ENCODE measurements at regions not wholly inside any gene's neighbourhood (a gene's known extent, or its start where the extent isn't known, plus 50 kb on each side); places are given as distances from the start of the nearest gene placed in this dataset.

DNA sequence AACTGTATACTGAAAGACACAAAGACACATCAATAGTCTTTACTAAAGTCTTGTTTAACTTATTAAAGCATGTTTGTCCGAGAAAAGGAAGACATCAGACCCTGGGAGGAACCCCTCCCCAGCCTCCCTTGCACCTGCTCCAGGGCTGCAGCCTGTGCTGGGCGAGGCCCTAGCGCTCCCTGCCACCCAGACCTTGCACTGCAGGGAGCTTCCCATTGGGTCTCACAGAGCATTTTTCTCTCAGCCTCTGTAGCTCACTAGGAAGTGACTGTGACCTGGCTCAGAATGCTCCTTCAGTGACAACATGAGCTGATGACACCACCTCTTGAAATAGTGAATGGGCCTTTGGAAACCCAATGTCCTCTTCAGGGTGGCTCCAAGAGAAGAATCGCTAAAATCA lies 461.2 kb downstream of the TMEM121 start:
- TF ChIP-seq, protein P1, sequence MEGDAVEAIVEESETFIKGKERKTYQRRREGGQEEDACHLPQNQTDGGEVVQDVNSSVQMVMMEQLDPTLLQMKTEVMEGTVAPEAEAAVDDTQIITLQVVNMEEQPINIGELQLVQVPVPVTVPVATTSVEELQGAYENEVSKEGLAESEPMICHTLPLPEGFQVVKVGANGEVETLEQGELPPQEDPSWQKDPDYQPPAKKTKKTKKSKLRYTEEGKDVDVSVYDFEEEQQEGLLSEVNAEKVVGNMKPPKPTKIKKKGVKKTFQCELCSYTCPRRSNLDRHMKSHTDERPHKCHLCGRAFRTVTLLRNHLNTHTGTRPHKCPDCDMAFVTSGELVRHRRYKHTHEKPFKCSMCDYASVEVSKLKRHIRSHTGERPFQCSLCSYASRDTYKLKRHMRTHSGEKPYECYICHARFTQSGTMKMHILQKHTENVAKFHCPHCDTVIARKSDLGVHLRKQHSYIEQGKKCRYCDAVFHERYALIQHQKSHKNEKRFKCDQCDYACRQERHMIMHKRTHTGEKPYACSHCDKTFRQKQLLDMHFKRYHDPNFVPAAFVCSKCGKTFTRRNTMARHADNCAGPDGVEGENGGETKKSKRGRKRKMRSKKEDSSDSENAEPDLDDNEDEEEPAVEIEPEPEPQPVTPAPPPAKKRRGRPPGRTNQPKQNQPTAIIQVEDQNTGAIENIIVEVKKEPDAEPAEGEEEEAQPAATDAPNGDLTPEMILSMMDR (IDR thresholded peaks at IDR 0.05; ENCODE audit: extremely low read depth in 1 of 2, insufficient read depth in 1 of 2, low read depth in 1 of 2, low read length in 2 of 2): no peak
- no peak for TF ChIP-seq POLR2AphosphoS5 (IDR thresholded peaks at IDR 0.05; ENCODE audit: insufficient read depth, low read depth, low read length)

All from endothelial cell of umbilical vein (primary cell).